Fibroblast of skin of right biceps (primary cell): ENCODE measurements at regions not wholly inside any gene's neighbourhood (a gene's known extent, or its start where the extent isn't known, plus 50 kb on each side); places are given as distances from the start of the nearest gene placed in this dataset.
A peak's percentile ranks its signal among the peaks of the same experiment; 100 is the strongest.
"Not testable (repeated sequence)": the region's sequence is repeated elsewhere in the genome, so short reads cannot be mapped to it uniquely, and the experiment has no call there.

ENCODE experiments used
- DNase-seq: peaks from one replicate; pipeline ENCODE4 v3.0.0-alpha.2; 2013

DNA sequence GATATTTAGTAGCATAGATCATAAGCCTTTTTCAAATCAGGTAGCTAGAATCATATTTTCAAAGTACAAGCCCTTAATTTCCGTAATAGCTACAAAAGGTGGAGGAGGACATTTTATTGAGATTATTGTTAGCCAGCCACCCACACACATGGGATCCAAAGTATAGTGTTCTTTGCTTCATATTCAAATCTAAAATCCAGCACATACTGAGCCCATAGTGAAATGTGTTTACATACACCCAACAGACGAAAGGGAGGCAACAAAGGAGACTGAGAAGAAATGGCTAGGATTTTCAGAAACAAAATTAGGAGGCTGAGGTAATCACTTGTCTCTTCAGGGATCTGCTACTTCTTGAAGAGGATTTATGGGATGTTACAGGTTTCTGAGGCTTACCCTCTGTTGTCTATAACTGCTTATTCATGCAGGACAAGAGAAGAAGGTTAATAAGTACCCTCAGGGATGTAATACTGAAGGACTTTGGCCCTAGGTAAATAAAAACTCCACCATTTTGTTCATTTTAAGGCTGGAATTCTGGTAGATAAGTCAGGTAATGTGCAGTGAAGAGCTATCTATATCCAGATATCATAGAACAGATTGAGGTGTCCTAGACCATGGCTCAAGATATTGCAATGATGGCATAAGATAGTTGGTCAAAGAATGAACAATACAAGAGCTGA is 182.1 kb downstream of the SPDYE17 start:
- not testable (repeated sequence) for DNase-seq

DNA sequence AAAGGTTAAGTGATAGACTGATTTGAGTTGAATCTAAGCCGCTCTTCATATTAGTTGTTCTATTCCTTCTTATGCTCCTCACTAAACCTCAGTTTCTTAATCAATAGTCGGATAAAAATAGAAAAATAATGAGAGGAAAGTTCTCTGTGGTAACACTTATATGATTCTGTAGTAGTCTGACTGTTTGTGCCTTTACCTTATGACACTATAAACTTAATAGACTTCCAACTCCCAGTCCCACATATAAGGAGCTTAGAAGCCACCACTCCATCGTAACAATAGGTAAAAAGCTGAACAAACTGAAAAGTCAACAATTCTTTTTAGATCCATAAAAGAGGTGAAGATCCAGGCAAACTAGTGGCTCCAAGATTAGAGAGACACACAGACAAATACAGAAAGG is 192.3 kb downstream of the SPDYE17 start:
- DNase-seq = not testable (repeated sequence)

DNA sequence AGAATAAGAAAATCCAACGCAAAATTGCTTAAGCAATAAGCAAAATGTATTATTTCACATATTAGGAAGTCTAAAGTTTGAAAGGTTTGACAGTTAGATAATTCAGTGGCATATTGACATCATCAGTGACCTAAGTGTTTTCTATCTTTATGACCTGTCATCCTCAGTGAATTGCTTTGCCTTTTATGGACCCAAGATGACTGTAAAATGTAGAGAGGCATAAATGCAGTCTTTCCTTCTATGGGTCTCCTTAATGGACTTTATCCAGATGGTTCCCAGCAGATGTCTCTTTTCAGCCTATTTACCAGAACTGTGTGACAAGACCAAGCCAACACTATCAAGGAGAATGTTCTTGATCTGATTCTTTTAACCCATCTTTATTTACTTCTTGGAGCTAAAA is 192.9 kb downstream of the SPDYE17 start:
- not testable (repeated sequence) for DNase-seq

- DNase-seq = not testable (repeated sequence)
Observed at GRCh38 chr7:76838357-76838756, 193.8 kb downstream of the SPDYE17 start.

GRCh38 chr7:76829233-76829632 is 202.2 kb upstream of the POMZP3 start:
- DNase-seq = not testable (repeated sequence)

DNA sequence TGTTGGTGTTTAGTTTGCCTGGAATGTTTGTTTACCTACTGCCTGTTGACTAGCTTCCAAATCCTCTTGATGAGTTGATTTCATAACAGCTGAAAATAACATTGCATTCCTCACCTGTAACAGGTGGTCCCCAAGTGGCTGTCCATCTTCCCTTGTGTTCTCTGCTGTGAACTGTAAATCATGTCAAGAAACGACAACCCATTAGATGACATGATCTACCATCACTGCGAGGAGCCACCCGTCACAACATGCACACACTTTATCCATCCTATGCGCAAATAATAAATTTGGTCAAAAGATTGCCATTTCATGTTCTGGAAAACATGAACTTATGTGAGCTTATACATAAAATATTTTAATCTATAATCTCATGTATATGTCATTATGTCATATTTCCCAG is 199.1 kb upstream of the POMZP3 start:
- DNase-seq = not testable (repeated sequence)

DNA sequence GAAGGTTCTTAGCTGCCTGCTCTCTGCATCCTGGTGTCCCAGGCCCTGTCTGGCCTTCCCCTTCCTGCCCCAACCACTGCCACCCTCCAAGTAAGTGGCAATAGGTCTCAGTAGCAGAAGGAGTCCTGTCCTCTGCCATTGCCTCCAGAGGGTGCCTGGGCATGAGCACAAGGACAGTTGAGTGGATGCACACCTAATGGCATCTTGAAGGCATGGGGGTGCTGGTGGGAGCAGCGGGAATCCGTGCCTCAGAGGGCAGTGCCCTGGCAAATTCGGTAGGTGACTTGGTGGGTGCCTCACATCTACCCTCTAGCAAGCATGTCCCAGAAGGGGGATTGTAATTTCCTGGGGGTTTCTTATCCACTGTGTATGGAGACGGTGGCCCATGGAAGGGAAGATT is 182.8 kb upstream of the POMZP3 start:
- DNase-seq = not testable (repeated sequence)

DNA sequence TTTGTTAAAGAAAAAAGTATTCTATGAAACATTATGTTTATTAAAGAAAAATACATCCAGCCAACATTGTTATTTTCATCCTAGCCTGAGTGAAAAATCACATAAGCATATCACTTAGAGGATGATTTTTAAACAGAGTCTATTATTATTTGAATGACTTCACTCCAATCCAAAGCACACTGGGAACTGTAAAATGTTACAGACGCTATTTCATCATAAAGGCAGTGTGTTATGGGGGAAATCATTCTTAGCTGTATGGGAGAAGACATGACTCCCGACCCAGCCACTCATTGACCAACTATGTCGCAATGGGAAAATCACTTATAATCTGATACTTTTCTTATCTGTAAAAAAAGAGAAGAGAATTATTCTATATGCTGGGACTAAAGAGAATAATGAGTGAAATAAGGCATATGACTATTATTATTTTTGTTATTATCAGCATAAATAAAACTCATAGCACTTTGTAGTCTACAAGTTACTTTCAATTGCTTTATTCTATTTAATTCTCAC is 180.6 kb upstream of the POMZP3 start:
- DNase-seq = not testable (repeated sequence)

DNA sequence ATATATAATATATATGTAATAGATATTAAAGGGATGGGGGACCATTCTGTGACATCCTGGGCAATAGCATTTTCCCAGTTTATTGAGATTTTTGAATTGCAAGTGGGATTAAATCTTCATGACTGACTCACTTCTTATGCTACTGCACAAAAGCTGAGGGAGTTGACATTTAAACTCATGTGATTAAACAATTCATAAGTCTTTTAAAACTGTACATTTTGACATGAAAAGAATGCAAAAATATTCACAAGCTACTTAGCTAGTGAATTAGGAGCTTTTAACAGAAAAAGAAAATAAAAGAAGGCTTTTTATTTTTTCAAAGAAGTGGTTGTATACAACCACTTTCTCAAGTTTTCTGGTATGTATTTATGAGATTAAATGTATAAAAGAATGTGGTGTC is 179.4 kb upstream of the POMZP3 start:
- not testable (repeated sequence) for DNase-seq

DNA sequence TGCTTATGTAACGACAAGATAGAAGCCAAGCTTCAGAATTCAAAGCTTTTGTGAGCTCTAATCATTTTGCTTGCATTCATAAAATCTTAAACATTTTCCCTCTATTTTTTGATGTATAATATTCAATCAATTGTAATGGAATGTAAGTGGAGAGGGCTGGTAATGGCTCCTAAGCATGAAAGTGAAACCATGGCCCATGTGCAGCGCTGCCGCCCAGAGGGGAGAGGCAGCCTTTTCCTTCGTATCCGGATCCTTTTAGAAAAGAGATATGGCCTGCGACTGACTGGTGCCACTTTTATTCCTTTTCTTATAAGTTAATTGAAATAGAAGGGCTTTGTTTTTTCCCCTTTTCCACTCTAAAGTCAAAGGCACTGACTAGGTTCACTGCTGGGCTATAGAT is 178.9 kb upstream of the POMZP3 start:
- DNase-seq = peak; percentile 2

DNA sequence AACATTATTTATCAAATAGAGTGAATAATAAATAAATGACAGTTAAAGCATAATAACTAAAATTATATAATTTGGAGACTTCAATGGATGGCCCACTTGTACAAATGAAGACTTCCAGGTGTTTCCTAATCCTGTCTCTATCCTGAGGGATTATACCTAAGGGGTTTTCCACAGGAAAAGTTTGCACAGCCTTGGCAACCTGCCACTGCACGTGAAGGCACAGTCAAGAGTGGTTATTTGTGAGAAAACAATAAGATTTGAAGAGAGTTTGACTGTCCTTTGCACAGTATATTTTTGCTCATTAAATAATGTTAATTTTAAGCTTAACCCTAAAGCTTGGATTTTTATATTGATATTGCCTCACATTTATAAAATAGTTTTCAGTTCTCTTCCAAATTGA is 178.2 kb upstream of the POMZP3 start:
- not testable (repeated sequence) for DNase-seq

GRCh38 chr7:76797639-76798038 is 170.6 kb upstream of the POMZP3 start:
- DNase-seq = peak; percentile 27

GRCh38 chr7:76780693-76781092 is 153.6 kb upstream of the POMZP3 start:
- DNase-seq = not testable (repeated sequence)

- DNase-seq = not testable (repeated sequence)
Observed at GRCh38 chr7:76774279-76774678, 147.2 kb upstream of the POMZP3 start.

- DNase-seq = not testable (repeated sequence)
Observed at GRCh38 chr7:76771980-76772379, 144.9 kb upstream of the POMZP3 start.

- DNase-seq = not testable (repeated sequence)
Observed at GRCh38 chr7:76763977-76764376, 136.9 kb upstream of the POMZP3 start.

GRCh38 chr7:76760546-76761220 is 133.6 kb upstream of the POMZP3 start:
- DNase-seq = peak; percentile 22

DNA sequence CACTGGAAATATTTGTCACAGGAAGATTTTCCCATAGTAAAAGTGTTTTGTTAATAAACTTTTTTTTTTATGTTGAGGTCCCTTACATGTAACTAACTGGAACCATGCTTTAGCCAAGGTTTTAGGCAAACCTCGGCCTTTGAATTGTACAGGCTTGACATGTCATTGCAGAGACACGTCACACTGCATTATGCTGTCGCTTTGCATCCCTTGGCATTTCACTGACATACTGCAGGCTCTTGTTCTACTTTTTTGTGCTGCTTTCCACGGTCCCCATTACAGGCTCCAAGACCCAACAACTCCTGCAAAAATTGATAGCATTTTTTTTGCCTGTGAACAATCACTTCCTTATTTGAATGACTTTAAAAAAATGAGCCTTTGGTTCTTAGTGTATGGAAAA is 112.5 kb upstream of the POMZP3 start:
- not testable (repeated sequence) for DNase-seq

- DNase-seq = not testable (repeated sequence)
Observed at GRCh38 chr7:76736724-76737123, 109.6 kb upstream of the POMZP3 start.

- not testable (repeated sequence) for DNase-seq
Observed at GRCh38 chr7:76736091-76736490, 109.0 kb upstream of the POMZP3 start.

- DNase-seq = not testable (repeated sequence)
Observed at GRCh38 chr7:76735668-76736067, 108.6 kb upstream of the POMZP3 start.

- DNase-seq = not testable (repeated sequence)
Observed at GRCh38 chr7:76728571-76728974, 101.5 kb upstream of the POMZP3 start.

- not testable (repeated sequence) for DNase-seq
Observed at GRCh38 chr7:76723928-76724327, 96.8 kb upstream of the POMZP3 start.

GRCh38 chr7:76716551-76716950 is 89.5 kb upstream of the POMZP3 start:
- not testable (repeated sequence) for DNase-seq
